T-cell (primary cell): ENCODE measurements at regions not wholly inside any gene's neighbourhood (a gene's known extent, or its start where the extent isn't known, plus 50 kb on each side); places are given as distances from the start of the nearest gene placed in this dataset.

Experiments
- ATAC-seq, 4 experiments: fragments of 200-7000 bp in 3 of 4; fragments of 150-1000 bp in 1 of 4; cut with Tn5 transposase; replicated peaks in 1 of 4; 1 replicate in 3 of 4; 2 replicates in 1 of 4; pipeline ENCODE4 v1.10.0; 2021; ENCODE audit warnings: moderate library complexity in 3 of 4, mild to moderate bottlenecking in 2 of 4, moderate number of reproducible peaks in 1 of 4
- CTCF ChIA-PET, 2 donors: fragments of 300-600 bp; sonication (Branson Sonifier 250); formaldehyde crosslinking; loops; one replicate each; lab custom pipeline; 2022; ENCODE audit warnings: antibody characterized with exemption in 2 of 2; lab: Charles Lee
- POLR2A ChIA-PET, 2 donors: fragments of 300-600 bp; sonication (Branson Sonifier 250); formaldehyde crosslinking; loops; one replicate each; lab custom pipeline; 2022; ENCODE audit warnings: antibody characterized with exemption in 2 of 2; lab: Charles Lee
- DNase-seq, 35 experiments: peaks; one replicate each; pipeline versions ENCODE4 v3.0.0 to v3.0.0-alpha.2; 2013 to 2023
- H3K27ac ChIP-seq: one replicate; pipeline ENCODE4 v1.5.1; 2013; ENCODE audit warnings: low read length
- H3K27me3 ChIP-seq, 2 experiments: replicated peaks in 1 of 2; 1 replicate in 1 of 2; 2 replicates in 1 of 2; pipeline versions ENCODE4 v1.6.1 to v1.7.0; 2013; ENCODE audit warnings: low read length in 1 of 2, mixed read lengths in 1 of 2; ENCODE audit not compliant: control insufficient read depth in 2 of 2, insufficient read depth in 2 of 2; ENCODE audit errors: extremely low read depth in 1 of 2
- H3K36me3 ChIP-seq, 2 donors: 1 replicate in 1 of 2; 2 replicates in 1 of 2; pipeline versions ENCODE4 v1.6.1 to v1.7.0; 2013; ENCODE audit warnings: low read length in 1 of 2; ENCODE audit not compliant: control insufficient read depth in 2 of 2, insufficient read depth in 1 of 2; ENCODE audit errors: extremely low read depth in 1 of 2
- H3K4me1 ChIP-seq, 2 experiments: 1 replicate in 1 of 2; 2 replicates in 1 of 2; pipeline versions ENCODE4 v1.6.1 to v1.7.0; 2013; ENCODE audit warnings: low read length in 2 of 2, mixed read lengths in 1 of 2; ENCODE audit not compliant: insufficient read depth in 2 of 2, control insufficient read depth in 1 of 2; ENCODE audit errors: extremely low read depth in 1 of 2
- H3K4me3 ChIP-seq, 2 donors: 1 replicate in 1 of 2; 2 replicates in 1 of 2; pipeline versions ENCODE4 v1.5.1 to v1.7.0; 2013; ENCODE audit warnings: mild to moderate bottlenecking in 2 of 2, low read length in 1 of 2, moderate library complexity in 1 of 2; ENCODE audit not compliant: control insufficient read depth in 1 of 2; ENCODE audit errors: extremely low read depth in 1 of 2
- H3K9me3 ChIP-seq: 2 replicates; pipeline ENCODE4 v1.7.0; 2013
- H3K27ac Mint-ChIP-seq, 2 donors: one replicate each; pipeline ENCODE4 v1.8.0; 2020 to 2021; ENCODE audit warnings: mild to moderate bottlenecking in 2 of 2, mixed read lengths in 2 of 2
- H3K27me3 Mint-ChIP-seq, 2 donors: one replicate each; pipeline ENCODE4 v1.8.0; 2021 to 2022; ENCODE audit warnings: mixed read lengths in 2 of 2
- H3K36me3 Mint-ChIP-seq: one replicate; pipeline ENCODE4 v1.8.0; 2021; ENCODE audit warnings: mixed read lengths
- H3K4me1 Mint-ChIP-seq, 3 donors: one replicate each; pipeline ENCODE4 v1.8.0; 2020 to 2022; ENCODE audit warnings: mixed read lengths in 3 of 3, mild to moderate bottlenecking in 1 of 3
- H3K4me3 Mint-ChIP-seq, 3 donors: one replicate each; pipeline ENCODE4 v1.8.0; 2020 to 2022; ENCODE audit warnings: mild to moderate bottlenecking in 3 of 3, mixed read lengths in 3 of 3, moderate library complexity in 3 of 3
- H3K9me3 Mint-ChIP-seq, 3 donors: one replicate each; pipeline ENCODE4 v1.8.0; 2020 to 2022; ENCODE audit warnings: mixed read lengths in 3 of 3
- WGBS: methylation state at CpG from one replicate; pipeline ENCODE4 v1.1.5; 2013; ENCODE audit warnings: missing lambda C conversion rate; ENCODE audit not compliant: insufficient coverage; 5-methylcytosine and 5-hydroxymethylcytosine counted together

DNA sequence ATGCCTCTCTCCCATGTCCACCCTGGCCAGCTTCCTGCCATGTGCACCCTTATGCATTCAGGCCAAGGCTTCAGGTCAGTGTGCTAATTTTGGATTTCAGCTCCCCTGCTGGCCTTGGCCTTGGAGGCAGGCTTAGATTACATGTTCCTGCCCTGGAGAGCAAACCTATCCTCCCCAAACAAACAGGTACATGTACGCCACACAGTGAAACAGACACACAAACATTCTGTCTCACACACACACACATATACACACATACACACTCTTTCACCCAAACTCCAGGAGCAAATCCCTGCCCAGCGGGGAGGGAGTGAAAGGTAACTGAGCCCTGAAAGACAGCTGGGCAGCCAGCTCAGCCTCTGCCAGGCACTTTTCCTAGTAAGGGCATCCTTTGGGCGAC, 62.7 kb upstream of the ARHGAP36 start:
- DNase-seq (no peak), ATAC-seq (no peak)
- no peak overlapping the region for H3K4me3 Mint-ChIP-seq
- no peaks in the 10 kb centered on the region for H3K4me1 ChIP-seq
- no peaks in the 10 kb centered on the region for H3K9me3 Mint-ChIP-seq
- no peak overlapping the region for H3K27ac ChIP-seq
- H3K27me3 Mint-ChIP-seq = peaks cover 7 to 46% of the 10 kb centered on the region in 2 donors
- ChIA-PET CTCF (no interaction called here), POLR2A (no interaction called here)
- no CpG with 5 or more reads among the region's 3 CpGs for WGBS
- no peaks in the 10 kb centered on the region for H3K36me3 ChIP-seq
- H3K9me3 ChIP-seq = no peaks in the 10 kb centered on the region
- no peak overlapping the region for H3K4me3 ChIP-seq
- no peak overlapping the region for H3K27ac Mint-ChIP-seq
- no peaks in the 10 kb centered on the region for H3K36me3 Mint-ChIP-seq
- no peaks in the 10 kb centered on the region for H3K4me1 Mint-ChIP-seq
- H3K27me3 ChIP-seq = no peaks in the 10 kb centered on the region

GRCh38 chrX:130997314-130997713, 60.8 kb upstream of the ARHGAP36 start:
- Histone ChIP-seq H3K9me3 (no peaks in the 10 kb centered on the region), H3K4me1 (no peaks in the 10 kb centered on the region), H3K36me3 (no peaks in the 10 kb centered on the region), H3K27me3 (no peaks in the 10 kb centered on the region), H3K4me3 (no peak overlapping the region), H3K27ac (no peak overlapping the region)
- H3K27ac Mint-ChIP-seq = no peak overlapping the region
- no CpG with 5 or more reads among the region's 2 CpGs for WGBS
- peaks cover 6 to 41% of the 10 kb centered on the region in 2 donors for H3K27me3 Mint-ChIP-seq
- no peaks in the 10 kb centered on the region for H3K36me3 Mint-ChIP-seq
- ATAC-seq = no peak
- ChIA-PET POLR2A (interaction anchor here in 1 of 2 donors (1.0 kb wide), 1 partner anchor 10 kb away, joined by 4 read pairs; no protein-coding TSS in a partner anchor), CTCF (no interaction called here)
- no peaks in the 10 kb centered on the region for H3K9me3 Mint-ChIP-seq
- H3K4me1 Mint-ChIP-seq = no peaks in the 10 kb centered on the region
- H3K4me3 Mint-ChIP-seq = no peak overlapping the region
- DNase-seq = no peak

GRCh38 chrX:130999360-130999759, 58.8 kb upstream of the ARHGAP36 start:
- DNase-seq = no peak
- Histone ChIP-seq H3K4me1 (no peaks in the 10 kb centered on the region), H3K36me3 (no peaks in the 10 kb centered on the region), H3K9me3 (no peaks in the 10 kb centered on the region), H3K27ac (no peak overlapping the region), H3K4me3 (no peak overlapping the region), H3K27me3 (no peaks in the 10 kb centered on the region)
- no CpG with 5 or more reads among the region's 1 CpG for WGBS
- POLR2A ChIA-PET = no interaction called here
- H3K9me3 Mint-ChIP-seq = no peaks in the 10 kb centered on the region
- H3K4me3 Mint-ChIP-seq = no peak overlapping the region
- CTCF ChIA-PET = no interaction called here
- ATAC-seq = no peak
- no peaks in the 10 kb centered on the region for H3K36me3 Mint-ChIP-seq
- H3K4me1 Mint-ChIP-seq = no peaks in the 10 kb centered on the region
- H3K27me3 Mint-ChIP-seq = peaks cover 3 to 28% of the 10 kb centered on the region in 2 donors
- H3K27ac Mint-ChIP-seq = no peak overlapping the region
